WTC11 (cell line): ENCODE measurements at regions not wholly inside any gene's neighbourhood (a gene's known extent, or its start where the extent isn't known, plus 50 kb on each side); places are given as distances from the start of the nearest gene placed in this dataset.

Source experiments
- ATAC-seq: fragments of 200-7000 bp; cut with Tn5 transposase; 2 replicates; pipeline ENCODE4 v1.10.0; 2021; ENCODE audit warnings: mild to moderate bottlenecking, moderate library complexity
- CTCF ChIA-PET: fragments of 300-600 bp; sonication (Branson Sonifier 250); formaldehyde crosslinking; loops from one replicate; lab custom pipeline; 2021; ENCODE audit warnings: antibody characterized with exemption; lab: Charles Lee
- POLR2A ChIA-PET: fragments of 350-600 bp; sonication (Branson Sonifier 250); formaldehyde crosslinking; loops from one replicate; lab custom pipeline; 2021; ENCODE audit warnings: antibody characterized with exemption; lab: Charles Lee
- DNase-seq: peaks from one replicate; pipeline ENCODE4 v3.0.0; 2021; ENCODE audit warnings: low spot score
- H3K27ac Mint-ChIP-seq: 2 replicates; pipeline ENCODE4 v1.8.0; 2021; ENCODE audit warnings: mixed read lengths
- H3K27me3 Mint-ChIP-seq: 2 replicates; pipeline ENCODE4 v1.8.0; 2021; ENCODE audit warnings: low read depth, mild to moderate bottlenecking, moderate library complexity, mixed read lengths
- H3K36me3 Mint-ChIP-seq: 2 replicates; pipeline ENCODE4 v1.8.0; 2021; ENCODE audit warnings: mixed read lengths
- H3K4me1 Mint-ChIP-seq: 2 replicates; pipeline ENCODE4 v1.8.0; 2022; ENCODE audit warnings: mixed read lengths
- H3K4me3 Mint-ChIP-seq: 2 replicates; pipeline ENCODE4 v1.8.0; 2021; ENCODE audit warnings: mild to moderate bottlenecking, moderate library complexity, mixed read lengths
- H3K9me3 Mint-ChIP-seq: 2 replicates; pipeline ENCODE4 v1.8.0; 2021; ENCODE audit warnings: mixed read lengths
- ETV6 ChIP-seq: sonication (generic); formaldehyde crosslinking; IDR thresholded peaks from 2 replicates; pipeline ENCODE4 v1.8.1; 2022; ENCODE audit warnings: mild to moderate bottlenecking, missing genetic modification reagents
- FOXJ3 ChIP-seq: sonication (generic); formaldehyde crosslinking; IDR thresholded peaks from 2 replicates; pipeline ENCODE4 v1.9.0; 2021; ENCODE audit warnings: missing genetic modification reagents, mild to moderate bottlenecking, borderline replicate concordance
- IRF2 ChIP-seq: sonication (generic); formaldehyde crosslinking; IDR thresholded peaks from 2 replicates; pipeline ENCODE4 v1.8.0; 2022; ENCODE audit warnings: low read depth, missing genetic modification reagents, borderline replicate concordance
- ZNF263 ChIP-seq: sonication (generic); formaldehyde crosslinking; IDR thresholded peaks from 2 replicates; pipeline ENCODE4 v1.8.1; 2022; ENCODE audit warnings: low read depth, mild to moderate bottlenecking, moderate library complexity, missing genetic modification reagents
- ZNF671 ChIP-seq: fragments of 250-450 bp; sonication (Bioruptor Pico); IDR thresholded peaks from 2 replicates; pipeline ENCODE4 v1.8.0; 2021; ENCODE audit warnings: mild to moderate bottlenecking
- TF ChIP-seq, protein P1 (sequence below): fragments of 250-450 bp; sonication (Bioruptor Pico); conservative IDR thresholded peaks from 2 replicates; pipeline ENCODE4 v1.9.0; 2021; ENCODE audit warnings: mild to moderate bottlenecking
- TF ChIP-seq, protein P2 (sequence below): sonication (generic); formaldehyde crosslinking; IDR thresholded peaks from 2 replicates; pipeline ENCODE4 v1.8.0; 2023; ENCODE audit warnings: missing genetic modification reagents, mild to moderate bottlenecking, borderline replicate concordance
- TF ChIP-seq, protein P3 (sequence below): sonication (generic); formaldehyde crosslinking; IDR thresholded peaks from 2 replicates; pipeline ENCODE4 v1.8.0; 2022; ENCODE audit warnings: mild to moderate bottlenecking, missing genetic modification reagents
- TF ChIP-seq, protein P4 (sequence below): sonication (generic); formaldehyde crosslinking; IDR thresholded peaks from 2 replicates; pipeline ENCODE4 v1.8.1; 2023; ENCODE audit warnings: mild to moderate bottlenecking, missing genetic modification reagents, borderline replicate concordance
- TF ChIP-seq, protein P5 (sequence below): fragments of 250-450 bp; sonication (Bioruptor Pico); IDR thresholded peaks from 2 replicates; pipeline ENCODE4 v1.9.0; 2021; ENCODE audit warnings: moderate library complexity, mild to moderate bottlenecking, inconsistent platforms, borderline replicate concordance
- TF ChIP-seq, protein P6 (sequence below): fragments of 250-450 bp; sonication (Bioruptor Pico); IDR thresholded peaks from 2 replicates; pipeline ENCODE4 v1.9.0; 2021; ENCODE audit warnings: mild to moderate bottlenecking, borderline replicate concordance
- TF ChIP-seq, protein P7 (sequence below): sonication (generic); formaldehyde crosslinking; conservative IDR thresholded peaks from 2 replicates; pipeline ENCODE4 v1.8.1; 2023; ENCODE audit warnings: mild to moderate bottlenecking, low read depth, missing genetic modification reagents, moderate library complexity

DNA sequence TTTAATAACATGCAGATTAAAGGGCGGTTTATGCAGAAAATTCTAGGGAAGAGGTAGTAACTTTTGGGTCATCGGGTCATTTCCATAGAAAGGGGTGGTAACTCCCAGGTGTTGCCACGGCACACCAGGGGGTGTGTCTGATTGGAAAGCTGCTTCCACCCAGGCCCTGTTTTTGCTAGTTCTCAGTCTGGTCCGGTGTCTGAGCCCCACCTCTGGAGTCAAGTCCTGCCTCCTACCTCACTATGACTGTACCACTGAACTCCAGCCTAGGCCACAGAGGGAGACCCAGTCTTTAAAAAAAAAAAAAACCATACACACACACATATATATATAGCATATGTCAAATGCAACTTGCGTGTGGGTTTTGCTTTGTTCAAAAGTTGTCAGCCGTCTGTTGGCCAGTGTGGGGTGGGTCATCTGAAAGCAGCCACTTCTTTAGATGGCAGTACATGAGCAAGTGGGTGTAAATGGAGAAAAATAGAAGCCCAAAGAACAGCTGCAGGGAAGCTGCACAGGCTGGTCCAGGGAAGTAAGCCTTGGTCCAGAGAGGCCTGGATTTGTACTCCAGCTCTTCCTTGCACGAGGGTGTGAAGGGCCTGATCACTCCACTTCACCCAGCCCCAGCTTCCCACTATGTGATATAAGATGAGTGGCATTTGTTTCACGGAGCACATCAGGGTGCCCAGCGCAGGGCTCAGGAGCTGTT lies 110.7 kb upstream of the SPRY4 start:
- no peaks in the 10 kb centered on the region for H3K9me3 Mint-ChIP-seq
- DNase-seq = no peak
- H3K27me3 Mint-ChIP-seq = peaks cover 3% of the 10 kb centered on the region; the same call in 1 of the 2 replicates
- ChIA-PET CTCF (interaction anchor here (0.5 to 1.5 kb wide), 3 partner anchors 49 to 237 kb away, joined by 3 to 5 read pairs (median 3); partner anchors contain the start of gene SPRY4), POLR2A (no interaction called here)
- H3K4me3 Mint-ChIP-seq = no peak overlapping the region
- H3K36me3 Mint-ChIP-seq = no peaks in the 10 kb centered on the region
- no peak for TF ChIP-seq ZNF263
- TF ChIP-seq, protein P1, sequence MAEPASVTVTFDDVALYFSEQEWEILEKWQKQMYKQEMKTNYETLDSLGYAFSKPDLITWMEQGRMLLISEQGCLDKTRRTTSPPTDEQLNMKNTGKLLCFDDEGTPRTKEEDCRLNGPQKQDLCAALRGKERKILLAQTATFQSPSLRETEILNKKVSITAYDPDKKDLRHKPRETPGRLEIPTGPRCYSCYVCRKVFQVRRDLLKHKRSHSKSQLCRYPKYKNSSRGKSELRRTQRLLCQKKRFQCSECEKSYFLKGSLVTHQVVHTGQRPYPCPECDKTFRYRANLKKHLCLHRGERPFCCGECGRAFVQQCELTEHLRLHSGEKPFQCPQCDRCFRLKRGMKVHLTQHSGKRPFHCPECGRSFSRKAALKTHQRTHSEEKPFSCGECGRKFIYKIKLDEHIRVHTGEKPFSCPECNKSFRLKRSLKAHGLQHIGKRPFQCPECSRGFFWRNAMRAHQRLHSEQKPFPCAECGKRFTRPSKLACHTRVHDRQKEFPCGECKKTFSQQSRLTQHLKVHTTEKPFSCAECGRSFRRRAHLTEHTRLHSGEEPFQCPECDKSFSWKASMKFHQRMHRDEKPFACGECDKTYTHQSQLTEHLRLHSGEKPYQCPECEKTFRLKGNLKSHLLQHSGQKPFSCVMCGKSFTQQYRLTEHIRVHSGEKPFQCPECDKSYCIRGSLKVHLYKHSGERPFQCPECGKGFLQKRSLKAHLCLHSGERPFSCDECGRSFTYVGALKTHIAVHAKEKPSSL (CRISPR knock-in tag) = no peak
- TF ChIP-seq, protein P2, sequence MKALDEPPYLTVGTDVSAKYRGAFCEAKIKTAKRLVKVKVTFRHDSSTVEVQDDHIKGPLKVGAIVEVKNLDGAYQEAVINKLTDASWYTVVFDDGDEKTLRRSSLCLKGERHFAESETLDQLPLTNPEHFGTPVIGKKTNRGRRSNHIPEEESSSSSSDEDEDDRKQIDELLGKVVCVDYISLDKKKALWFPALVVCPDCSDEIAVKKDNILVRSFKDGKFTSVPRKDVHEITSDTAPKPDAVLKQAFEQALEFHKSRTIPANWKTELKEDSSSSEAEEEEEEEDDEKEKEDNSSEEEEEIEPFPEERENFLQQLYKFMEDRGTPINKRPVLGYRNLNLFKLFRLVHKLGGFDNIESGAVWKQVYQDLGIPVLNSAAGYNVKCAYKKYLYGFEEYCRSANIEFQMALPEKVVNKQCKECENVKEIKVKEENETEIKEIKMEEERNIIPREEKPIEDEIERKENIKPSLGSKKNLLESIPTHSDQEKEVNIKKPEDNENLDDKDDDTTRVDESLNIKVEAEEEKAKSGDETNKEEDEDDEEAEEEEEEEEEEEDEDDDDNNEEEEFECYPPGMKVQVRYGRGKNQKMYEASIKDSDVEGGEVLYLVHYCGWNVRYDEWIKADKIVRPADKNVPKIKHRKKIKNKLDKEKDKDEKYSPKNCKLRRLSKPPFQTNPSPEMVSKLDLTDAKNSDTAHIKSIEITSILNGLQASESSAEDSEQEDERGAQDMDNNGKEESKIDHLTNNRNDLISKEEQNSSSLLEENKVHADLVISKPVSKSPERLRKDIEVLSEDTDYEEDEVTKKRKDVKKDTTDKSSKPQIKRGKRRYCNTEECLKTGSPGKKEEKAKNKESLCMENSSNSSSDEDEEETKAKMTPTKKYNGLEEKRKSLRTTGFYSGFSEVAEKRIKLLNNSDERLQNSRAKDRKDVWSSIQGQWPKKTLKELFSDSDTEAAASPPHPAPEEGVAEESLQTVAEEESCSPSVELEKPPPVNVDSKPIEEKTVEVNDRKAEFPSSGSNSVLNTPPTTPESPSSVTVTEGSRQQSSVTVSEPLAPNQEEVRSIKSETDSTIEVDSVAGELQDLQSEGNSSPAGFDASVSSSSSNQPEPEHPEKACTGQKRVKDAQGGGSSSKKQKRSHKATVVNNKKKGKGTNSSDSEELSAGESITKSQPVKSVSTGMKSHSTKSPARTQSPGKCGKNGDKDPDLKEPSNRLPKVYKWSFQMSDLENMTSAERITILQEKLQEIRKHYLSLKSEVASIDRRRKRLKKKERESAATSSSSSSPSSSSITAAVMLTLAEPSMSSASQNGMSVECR (CRISPR knock-in tag) = no peak
- no peak for TF ChIP-seq IRF2 (CRISPR knock-in tag)
- TF ChIP-seq FOXJ3 (CRISPR knock-in tag) = no peak
- TF ChIP-seq, protein P3, sequence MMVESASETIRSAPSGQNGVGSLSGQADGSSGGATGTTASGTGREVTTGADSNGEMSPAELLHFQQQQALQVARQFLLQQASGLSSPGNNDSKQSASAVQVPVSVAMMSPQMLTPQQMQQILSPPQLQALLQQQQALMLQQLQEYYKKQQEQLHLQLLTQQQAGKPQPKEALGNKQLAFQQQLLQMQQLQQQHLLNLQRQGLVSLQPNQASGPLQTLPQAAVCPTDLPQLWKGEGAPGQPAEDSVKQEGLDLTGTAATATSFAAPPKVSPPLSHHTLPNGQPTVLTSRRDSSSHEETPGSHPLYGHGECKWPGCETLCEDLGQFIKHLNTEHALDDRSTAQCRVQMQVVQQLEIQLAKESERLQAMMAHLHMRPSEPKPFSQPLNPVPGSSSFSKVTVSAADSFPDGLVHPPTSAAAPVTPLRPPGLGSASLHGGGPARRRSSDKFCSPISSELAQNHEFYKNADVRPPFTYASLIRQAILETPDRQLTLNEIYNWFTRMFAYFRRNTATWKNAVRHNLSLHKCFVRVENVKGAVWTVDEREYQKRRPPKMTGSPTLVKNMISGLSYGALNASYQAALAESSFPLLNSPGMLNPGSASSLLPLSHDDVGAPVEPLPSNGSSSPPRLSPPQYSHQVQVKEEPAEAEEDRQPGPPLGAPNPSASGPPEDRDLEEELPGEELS (CRISPR knock-in tag) = no peak
- TF ChIP-seq, protein P4, sequence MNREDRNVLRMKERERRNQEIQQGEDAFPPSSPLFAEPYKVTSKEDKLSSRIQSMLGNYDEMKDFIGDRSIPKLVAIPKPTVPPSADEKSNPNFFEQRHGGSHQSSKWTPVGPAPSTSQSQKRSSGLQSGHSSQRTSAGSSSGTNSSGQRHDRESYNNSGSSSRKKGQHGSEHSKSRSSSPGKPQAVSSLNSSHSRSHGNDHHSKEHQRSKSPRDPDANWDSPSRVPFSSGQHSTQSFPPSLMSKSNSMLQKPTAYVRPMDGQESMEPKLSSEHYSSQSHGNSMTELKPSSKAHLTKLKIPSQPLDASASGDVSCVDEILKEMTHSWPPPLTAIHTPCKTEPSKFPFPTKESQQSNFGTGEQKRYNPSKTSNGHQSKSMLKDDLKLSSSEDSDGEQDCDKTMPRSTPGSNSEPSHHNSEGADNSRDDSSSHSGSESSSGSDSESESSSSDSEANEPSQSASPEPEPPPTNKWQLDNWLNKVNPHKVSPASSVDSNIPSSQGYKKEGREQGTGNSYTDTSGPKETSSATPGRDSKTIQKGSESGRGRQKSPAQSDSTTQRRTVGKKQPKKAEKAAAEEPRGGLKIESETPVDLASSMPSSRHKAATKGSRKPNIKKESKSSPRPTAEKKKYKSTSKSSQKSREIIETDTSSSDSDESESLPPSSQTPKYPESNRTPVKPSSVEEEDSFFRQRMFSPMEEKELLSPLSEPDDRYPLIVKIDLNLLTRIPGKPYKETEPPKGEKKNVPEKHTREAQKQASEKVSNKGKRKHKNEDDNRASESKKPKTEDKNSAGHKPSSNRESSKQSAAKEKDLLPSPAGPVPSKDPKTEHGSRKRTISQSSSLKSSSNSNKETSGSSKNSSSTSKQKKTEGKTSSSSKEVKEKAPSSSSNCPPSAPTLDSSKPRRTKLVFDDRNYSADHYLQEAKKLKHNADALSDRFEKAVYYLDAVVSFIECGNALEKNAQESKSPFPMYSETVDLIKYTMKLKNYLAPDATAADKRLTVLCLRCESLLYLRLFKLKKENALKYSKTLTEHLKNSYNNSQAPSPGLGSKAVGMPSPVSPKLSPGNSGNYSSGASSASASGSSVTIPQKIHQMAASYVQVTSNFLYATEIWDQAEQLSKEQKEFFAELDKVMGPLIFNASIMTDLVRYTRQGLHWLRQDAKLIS (CRISPR knock-in tag) = no peak
- TF ChIP-seq, protein P5, sequence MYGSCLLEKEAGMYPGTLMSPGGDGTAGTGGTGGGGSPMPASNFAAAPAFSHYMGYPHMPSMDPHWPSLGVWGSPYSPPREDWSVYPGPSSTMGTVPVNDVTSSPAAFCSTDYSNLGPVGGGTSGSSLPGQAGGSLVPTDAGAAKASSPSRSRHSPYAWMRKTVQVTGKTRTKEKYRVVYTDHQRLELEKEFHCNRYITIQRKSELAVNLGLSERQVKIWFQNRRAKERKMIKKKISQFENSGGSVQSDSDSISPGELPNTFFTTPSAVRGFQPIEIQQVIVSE = no peak
- TF ChIP-seq, protein P6, sequence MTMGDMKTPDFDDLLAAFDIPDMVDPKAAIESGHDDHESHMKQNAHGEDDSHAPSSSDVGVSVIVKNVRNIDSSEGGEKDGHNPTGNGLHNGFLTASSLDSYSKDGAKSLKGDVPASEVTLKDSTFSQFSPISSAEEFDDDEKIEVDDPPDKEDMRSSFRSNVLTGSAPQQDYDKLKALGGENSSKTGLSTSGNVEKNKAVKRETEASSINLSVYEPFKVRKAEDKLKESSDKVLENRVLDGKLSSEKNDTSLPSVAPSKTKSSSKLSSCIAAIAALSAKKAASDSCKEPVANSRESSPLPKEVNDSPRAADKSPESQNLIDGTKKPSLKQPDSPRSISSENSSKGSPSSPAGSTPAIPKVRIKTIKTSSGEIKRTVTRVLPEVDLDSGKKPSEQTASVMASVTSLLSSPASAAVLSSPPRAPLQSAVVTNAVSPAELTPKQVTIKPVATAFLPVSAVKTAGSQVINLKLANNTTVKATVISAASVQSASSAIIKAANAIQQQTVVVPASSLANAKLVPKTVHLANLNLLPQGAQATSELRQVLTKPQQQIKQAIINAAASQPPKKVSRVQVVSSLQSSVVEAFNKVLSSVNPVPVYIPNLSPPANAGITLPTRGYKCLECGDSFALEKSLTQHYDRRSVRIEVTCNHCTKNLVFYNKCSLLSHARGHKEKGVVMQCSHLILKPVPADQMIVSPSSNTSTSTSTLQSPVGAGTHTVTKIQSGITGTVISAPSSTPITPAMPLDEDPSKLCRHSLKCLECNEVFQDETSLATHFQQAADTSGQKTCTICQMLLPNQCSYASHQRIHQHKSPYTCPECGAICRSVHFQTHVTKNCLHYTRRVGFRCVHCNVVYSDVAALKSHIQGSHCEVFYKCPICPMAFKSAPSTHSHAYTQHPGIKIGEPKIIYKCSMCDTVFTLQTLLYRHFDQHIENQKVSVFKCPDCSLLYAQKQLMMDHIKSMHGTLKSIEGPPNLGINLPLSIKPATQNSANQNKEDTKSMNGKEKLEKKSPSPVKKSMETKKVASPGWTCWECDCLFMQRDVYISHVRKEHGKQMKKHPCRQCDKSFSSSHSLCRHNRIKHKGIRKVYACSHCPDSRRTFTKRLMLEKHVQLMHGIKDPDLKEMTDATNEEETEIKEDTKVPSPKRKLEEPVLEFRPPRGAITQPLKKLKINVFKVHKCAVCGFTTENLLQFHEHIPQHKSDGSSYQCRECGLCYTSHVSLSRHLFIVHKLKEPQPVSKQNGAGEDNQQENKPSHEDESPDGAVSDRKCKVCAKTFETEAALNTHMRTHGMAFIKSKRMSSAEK (CRISPR knock-in tag) = no peak
- TF ChIP-seq, protein P7, sequence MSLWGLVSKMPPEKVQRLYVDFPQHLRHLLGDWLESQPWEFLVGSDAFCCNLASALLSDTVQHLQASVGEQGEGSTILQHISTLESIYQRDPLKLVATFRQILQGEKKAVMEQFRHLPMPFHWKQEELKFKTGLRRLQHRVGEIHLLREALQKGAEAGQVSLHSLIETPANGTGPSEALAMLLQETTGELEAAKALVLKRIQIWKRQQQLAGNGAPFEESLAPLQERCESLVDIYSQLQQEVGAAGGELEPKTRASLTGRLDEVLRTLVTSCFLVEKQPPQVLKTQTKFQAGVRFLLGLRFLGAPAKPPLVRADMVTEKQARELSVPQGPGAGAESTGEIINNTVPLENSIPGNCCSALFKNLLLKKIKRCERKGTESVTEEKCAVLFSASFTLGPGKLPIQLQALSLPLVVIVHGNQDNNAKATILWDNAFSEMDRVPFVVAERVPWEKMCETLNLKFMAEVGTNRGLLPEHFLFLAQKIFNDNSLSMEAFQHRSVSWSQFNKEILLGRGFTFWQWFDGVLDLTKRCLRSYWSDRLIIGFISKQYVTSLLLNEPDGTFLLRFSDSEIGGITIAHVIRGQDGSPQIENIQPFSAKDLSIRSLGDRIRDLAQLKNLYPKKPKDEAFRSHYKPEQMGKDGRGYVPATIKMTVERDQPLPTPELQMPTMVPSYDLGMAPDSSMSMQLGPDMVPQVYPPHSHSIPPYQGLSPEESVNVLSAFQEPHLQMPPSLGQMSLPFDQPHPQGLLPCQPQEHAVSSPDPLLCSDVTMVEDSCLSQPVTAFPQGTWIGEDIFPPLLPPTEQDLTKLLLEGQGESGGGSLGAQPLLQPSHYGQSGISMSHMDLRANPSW (CRISPR knock-in tag) = no peak
- TF ChIP-seq ZNF671 (CRISPR knock-in tag) = no peak
- TF ChIP-seq ETV6 = no peak
- peak overlapping the region; percentile 32; the same call in 1 of the 2 replicates for H3K27ac Mint-ChIP-seq
- peaks cover 54% of the 10 kb centered on the region for H3K4me1 Mint-ChIP-seq
- no peak for ATAC-seq
